ENCODE measurements at regions not wholly inside any gene's neighbourhood (a gene's known extent, or its start where the extent isn't known, plus 50 kb on each side); places are given as distances from the start of the nearest gene placed in this dataset.

DNA sequence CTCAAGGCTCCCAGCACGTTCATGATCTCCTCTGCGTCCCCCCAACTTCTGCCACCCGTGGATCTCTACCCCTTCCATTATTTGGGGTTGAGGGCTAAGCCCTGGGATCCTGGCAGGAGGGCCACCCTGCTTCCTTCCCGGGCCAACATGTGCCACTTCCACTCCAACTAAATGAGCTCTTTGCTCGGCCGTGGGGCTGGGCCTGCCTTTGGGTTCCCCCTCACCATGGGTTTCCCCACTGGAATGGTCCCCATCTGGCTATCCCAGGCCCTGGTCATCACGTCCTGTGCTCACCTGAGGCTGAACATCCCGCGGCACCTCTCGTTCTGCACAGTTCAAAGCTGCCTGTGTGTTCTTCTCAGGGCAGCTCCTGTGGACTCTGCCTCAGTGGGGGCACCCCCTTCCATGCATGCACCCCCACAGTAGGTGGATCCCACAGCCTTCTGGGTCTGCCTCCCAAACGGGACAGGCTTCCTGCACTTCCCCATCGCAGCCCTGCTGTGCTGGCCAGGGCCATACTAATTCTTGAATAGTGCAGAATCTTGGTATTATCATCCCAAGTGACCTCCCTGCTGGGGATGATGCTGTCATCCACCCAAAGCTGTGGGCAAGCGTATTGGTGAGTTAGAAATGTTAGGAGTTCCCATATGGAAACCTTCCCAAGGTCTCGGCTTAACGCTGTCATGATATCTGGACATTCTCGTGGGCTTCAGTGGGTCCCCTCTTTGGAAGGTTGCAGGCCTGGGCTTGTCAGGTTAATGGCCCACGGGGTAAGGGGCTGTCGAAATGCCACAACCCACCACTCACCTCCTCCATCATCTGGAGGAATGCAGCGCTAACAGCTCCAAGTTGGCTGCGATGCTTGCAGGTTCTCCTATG, 150.5 kb upstream of the TWIST2 start:
- TF ChIP-seq, protein P1, sequence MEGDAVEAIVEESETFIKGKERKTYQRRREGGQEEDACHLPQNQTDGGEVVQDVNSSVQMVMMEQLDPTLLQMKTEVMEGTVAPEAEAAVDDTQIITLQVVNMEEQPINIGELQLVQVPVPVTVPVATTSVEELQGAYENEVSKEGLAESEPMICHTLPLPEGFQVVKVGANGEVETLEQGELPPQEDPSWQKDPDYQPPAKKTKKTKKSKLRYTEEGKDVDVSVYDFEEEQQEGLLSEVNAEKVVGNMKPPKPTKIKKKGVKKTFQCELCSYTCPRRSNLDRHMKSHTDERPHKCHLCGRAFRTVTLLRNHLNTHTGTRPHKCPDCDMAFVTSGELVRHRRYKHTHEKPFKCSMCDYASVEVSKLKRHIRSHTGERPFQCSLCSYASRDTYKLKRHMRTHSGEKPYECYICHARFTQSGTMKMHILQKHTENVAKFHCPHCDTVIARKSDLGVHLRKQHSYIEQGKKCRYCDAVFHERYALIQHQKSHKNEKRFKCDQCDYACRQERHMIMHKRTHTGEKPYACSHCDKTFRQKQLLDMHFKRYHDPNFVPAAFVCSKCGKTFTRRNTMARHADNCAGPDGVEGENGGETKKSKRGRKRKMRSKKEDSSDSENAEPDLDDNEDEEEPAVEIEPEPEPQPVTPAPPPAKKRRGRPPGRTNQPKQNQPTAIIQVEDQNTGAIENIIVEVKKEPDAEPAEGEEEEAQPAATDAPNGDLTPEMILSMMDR (conservative IDR thresholded peaks at IDR 0.05; ENCODE audit: control insufficient read depth, insufficient read depth, low read depth, low read length): no peak
- no peak overlapping the region for H3K4me3 ChIP-seq (ENCODE audit: control insufficient read depth, low read depth, low read length)
- no peak for DNase-seq (ENCODE audit: low read depth)

DNA sequence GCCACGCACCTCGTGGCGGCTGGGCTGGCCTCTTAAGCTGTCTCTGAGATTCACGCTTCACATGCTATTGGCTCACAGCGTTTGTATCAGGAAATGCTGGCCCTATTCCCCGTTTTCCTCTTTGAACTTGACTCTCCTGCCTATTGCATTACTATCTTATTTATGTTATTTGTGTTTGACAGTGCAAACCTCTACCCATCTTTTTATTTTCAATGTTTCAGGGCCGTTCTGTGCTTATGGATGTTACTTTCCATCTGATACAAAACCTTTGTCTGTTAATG, 149.9 kb upstream of the TWIST2 start:
- TF ChIP-seq, protein P1 (conservative IDR thresholded peaks at IDR 0.05; ENCODE audit: control insufficient read depth, insufficient read depth, low read depth, low read length): no peak
- DNase-seq (ENCODE audit: low read depth): no peak
- H3K4me3 ChIP-seq (ENCODE audit: control insufficient read depth, low read depth, low read length): no peak overlapping the region

GRCh38 chr2:238698451-238699306, 149.2 kb upstream of the TWIST2 start:
- no peak overlapping the region for H3K4me3 ChIP-seq (ENCODE audit: control insufficient read depth, low read depth, low read length)
- TF ChIP-seq, protein P1 (conservative IDR thresholded peaks at IDR 0.05; ENCODE audit: control insufficient read depth, insufficient read depth, low read depth, low read length): no peak
- no peak for DNase-seq (ENCODE audit: low read depth)

DNA sequence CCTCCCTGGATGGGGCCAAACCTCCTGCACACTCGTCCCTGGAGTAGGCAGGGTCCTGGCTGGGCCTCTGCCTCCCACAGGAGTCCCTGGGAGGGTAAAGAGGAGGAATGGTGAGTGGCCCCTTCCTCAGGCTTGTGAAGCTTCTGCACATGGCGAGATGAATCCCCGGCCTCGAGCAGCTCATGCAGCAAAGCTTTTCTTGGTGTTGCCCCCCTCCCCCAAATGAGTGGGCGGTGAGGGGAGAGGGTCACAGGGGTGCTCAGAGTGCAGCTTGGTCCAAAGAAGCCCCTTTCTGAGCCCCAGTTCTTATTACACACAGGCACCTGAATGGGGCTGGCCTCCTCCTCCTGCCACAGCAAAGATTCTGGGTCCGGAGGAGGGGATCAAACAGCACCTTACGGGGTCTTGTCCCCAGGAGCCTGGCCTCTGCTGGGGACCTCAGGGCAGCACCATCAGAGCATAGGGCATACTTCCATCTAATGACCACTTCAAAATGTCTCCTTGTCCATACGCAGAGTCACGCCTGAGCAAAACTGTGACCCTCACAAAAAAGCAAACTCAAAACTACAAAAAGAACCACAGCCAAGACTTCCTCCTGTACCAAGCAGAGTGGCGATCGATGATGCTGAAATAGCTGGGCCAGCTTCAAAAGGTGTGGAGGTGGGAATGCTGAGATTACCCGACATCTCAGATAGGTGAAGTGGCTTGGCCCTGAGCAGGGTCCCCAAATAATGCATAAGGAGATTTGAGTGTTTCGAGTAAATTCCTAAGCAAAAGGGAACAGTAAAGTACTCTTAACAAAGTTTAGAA, 148.4 kb upstream of the TWIST2 start:
- no peak for DNase-seq (ENCODE audit: low read depth)
- TF ChIP-seq, protein P1 (conservative IDR thresholded peaks at IDR 0.05; ENCODE audit: control insufficient read depth, insufficient read depth, low read depth, low read length): no peak
- no peak overlapping the region for H3K4me3 ChIP-seq (ENCODE audit: control insufficient read depth, low read depth, low read length)

- H3K4me3 ChIP-seq (ENCODE audit: control insufficient read depth, low read depth, low read length): no peak overlapping the region
- TF ChIP-seq, protein P1 (conservative IDR thresholded peaks at IDR 0.05; ENCODE audit: control insufficient read depth, insufficient read depth, low read depth, low read length): no peak
- DNase-seq (ENCODE audit: low read depth): peak; percentile 79
Observed at GRCh38 chr2:238700117-238700457, 147.8 kb upstream of the TWIST2 start.

DNA sequence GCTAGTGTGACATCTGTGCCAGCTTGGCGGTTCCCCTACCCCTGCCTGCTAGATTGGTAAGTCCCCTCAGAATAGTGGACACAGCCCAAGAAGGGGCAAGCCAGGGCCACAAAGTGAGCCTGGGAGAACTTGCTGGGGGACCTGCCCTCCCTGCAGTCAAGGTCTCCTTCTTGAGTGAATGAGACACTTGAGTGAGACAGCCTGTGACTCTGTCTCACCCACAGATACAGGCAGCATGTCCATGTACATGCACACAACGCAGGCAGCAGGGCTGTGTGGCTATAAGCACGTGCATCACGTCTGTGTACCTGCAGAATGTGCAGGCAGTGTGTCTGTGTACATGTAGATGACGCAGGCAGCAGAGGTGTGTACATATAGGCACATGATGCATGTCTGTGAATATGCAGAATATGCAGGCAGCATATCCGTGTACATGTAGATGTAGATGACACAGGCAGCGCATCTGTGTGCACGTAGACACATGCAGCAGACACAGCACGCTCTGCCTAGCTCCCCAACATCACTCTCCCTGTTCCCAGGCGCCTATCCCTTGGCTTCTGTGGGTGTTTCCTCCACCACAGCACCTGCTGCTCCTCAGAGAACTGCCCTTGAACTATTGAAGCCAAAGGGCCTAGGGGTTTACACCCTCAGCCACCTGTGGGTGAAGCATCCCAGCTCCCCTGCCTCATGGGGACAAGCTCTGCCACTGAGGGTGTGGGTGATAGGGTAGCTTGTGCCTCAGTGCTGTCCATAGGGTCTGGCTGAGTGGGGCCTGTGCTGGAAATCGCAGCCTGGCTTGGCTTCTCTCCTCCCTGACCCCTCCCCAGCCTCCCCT, 147.2 kb upstream of the TWIST2 start:
- H3K4me3 ChIP-seq (ENCODE audit: control insufficient read depth, low read depth, low read length): no peak overlapping the region
- DNase-seq (ENCODE audit: low read depth): no peak
- TF ChIP-seq, protein P1 (conservative IDR thresholded peaks at IDR 0.05; ENCODE audit: control insufficient read depth, insufficient read depth, low read depth, low read length): no peak
